Astrocyte of the cerebellum (primary cell): ENCODE measurements at regions not wholly inside any gene's neighbourhood (a gene's known extent, or its start where the extent isn't known, plus 50 kb on each side); places are given as distances from the start of the nearest gene placed in this dataset.

Experiments
- DNase-seq: peaks from one replicate; pipeline ENCODE4 v3.0.0-alpha.2; 2011; ENCODE audit warnings: low read depth
- H3K4me3 ChIP-seq: 2 replicates; pipeline ENCODE4 v1.5.1; 2011; ENCODE audit warnings: mild to moderate bottlenecking, low read depth, low read length, moderate library complexity
- CTCF ChIP-seq: IDR thresholded peaks from 2 replicates; pipeline ENCODE4 v1.5.1; 2012; ENCODE audit warnings: low read length, low read depth, moderate library complexity, mild to moderate bottlenecking; ENCODE audit errors: missing control alignments
- in situ Hi-C: cut with HindIII; loops from 2 replicates; pipeline ENCODE4 v1.10.0; 2017; ENCODE audit warnings: low sequenced_read_pairs

GRCh38 chr18:67043276-67043675 lies 439.4 kb upstream of the CDH19 start:
- H3K4me3 ChIP-seq = no peak overlapping the region
- in situ Hi-C loops = no loop called here
- TF ChIP-seq CTCF = no peak
- DNase-seq = no peak

DNA sequence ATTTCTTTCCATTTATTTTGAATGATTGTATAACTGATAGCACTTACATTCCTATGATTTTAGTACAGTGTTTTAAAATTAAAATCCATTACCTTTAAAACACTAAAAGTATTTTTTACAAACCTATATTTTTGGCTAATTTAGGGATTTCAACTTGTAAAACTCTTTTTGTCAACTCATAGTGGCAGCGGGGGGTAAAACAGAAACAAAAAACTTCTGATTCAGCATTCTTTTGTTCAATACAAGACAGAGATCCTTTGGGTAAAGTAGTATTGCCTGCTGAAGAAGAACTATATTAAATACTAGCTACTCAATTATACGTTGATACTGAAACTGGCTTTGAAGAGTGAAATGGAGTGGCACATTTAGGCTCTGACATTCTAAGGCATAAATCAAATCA lies 437.4 kb upstream of the CDH19 start:
- in situ Hi-C loops = no loop called here
- TF ChIP-seq CTCF = no peak
- DNase-seq = no peak
- H3K4me3 ChIP-seq = no peak overlapping the region

GRCh38 chr18:67035026-67035425 lies 431.1 kb upstream of the CDH19 start:
- no peak for DNase-seq
- no peak for TF ChIP-seq CTCF
- H3K4me3 ChIP-seq = no peak overlapping the region
- in situ Hi-C loops = no loop called here

DNA sequence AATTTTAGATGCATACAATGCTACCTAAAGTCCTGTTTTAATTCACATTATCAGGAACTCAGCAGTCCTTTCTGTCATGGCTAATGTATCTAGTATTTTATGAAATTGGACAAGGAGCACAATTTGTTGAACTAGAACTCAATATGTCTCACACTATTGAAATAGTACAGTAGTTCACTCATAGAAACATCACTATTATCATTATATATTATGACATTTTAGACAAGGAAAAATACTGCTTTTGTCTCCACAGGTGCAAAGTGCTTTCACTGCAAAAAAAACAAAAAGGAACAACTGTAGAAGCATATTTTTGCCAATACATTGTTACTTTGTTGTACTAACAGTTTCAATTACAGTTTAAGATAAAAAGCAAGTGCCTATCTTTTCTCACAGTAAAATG lies 419.2 kb upstream of the CDH19 start:
- in situ Hi-C loops = no loop called here
- no peak overlapping the region for H3K4me3 ChIP-seq
- no peak for DNase-seq
- no peak for TF ChIP-seq CTCF

DNA sequence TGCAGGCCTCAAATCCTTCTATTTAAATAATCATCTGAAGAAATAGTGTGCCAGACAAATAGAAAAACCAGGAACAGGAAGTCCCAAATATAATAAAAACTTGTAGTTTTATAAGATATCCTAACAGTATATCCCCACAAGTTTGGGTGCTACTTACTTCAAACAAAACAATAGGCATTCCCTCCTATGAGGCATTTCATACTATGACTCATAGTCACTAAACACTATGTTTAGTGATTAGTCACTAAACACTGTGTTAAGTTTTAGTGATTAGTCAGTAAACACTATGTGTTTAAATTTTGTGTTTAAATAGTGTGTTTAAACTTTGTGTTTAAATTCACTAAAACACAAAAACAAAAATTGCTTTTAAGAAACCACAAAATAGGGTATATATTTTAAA lies 407.0 kb upstream of the CDH19 start:
- in situ Hi-C loops = no loop called here
- no peak for DNase-seq

GRCh38 chr18:67007999-67008398 lies 404.1 kb upstream of the CDH19 start:
- DNase-seq = no peak
- in situ Hi-C loops = no loop called here
- no peak overlapping the region for H3K4me3 ChIP-seq
- no peak for TF ChIP-seq CTCF

More for the DNA sequence above, 407.0 kb upstream of the CDH19 start:
- TF ChIP-seq CTCF = no peak
- H3K4me3 ChIP-seq = no peak overlapping the region

- no peak for DNase-seq
- in situ Hi-C loops = no loop called here
- TF ChIP-seq CTCF = no peak
Observed at GRCh38 chr18:67007085-67007484, 403.2 kb upstream of the CDH19 start.

More at GRCh38 chr18:67007085-67007484, 403.2 kb upstream of the CDH19 start:
- no peak overlapping the region for H3K4me3 ChIP-seq
